GM23338 (cell line): ENCODE measurements at regions not wholly inside any gene's neighbourhood (a gene's known extent, or its start where the extent isn't known, plus 50 kb on each side); places are given as distances from the start of the nearest gene placed in this dataset.

Experiments
- ATAC-seq: fragments of 200-7000 bp; cut with Tn5 transposase; 3 replicates; pipeline ENCODE4 v1.9.1; 2020
- DNase-seq: peaks from one replicate; pipeline ENCODE4 v3.0.0-alpha.2; 2015; ENCODE audit warnings: low spot score
- H2AFZ ChIP-seq: fragments of 200-600 bp; sonication (generic); 2 replicates; pipeline ENCODE4 v1.8.0; 2016; ENCODE audit warnings: antibody characterized with exemption, mild to moderate bottlenecking, moderate library complexity
- H3F3A ChIP-seq: fragments of 200-600 bp; sonication (generic); replicated peaks from 2 replicates; pipeline ENCODE4 v1.8.0; 2017; ENCODE audit warnings: antibody characterized with exemption, mixed run types, low read depth
- H3K27ac ChIP-seq: fragments of 200-600 bp; sonication (generic); 2 replicates; pipeline ENCODE4 v1.6.1; 2016; ENCODE audit warnings: low read depth
- H3K27me3 ChIP-seq: fragments of 200-600 bp; sonication (generic); 2 replicates; pipeline ENCODE4 v1.8.0; 2016; ENCODE audit warnings: mild to moderate bottlenecking, mixed run types, moderate library complexity; ENCODE audit not compliant: insufficient read depth
- H3K36me3 ChIP-seq: fragments of 200-600 bp; sonication (generic); 2 replicates; pipeline ENCODE4 v1.8.0; 2016; ENCODE audit warnings: mild to moderate bottlenecking; ENCODE audit not compliant: insufficient read depth
- H3K4me1 ChIP-seq: fragments of 200-600 bp; sonication (generic); 2 replicates; pipeline ENCODE4 v1.8.0; 2016; ENCODE audit warnings: mild to moderate bottlenecking, moderate library complexity; ENCODE audit not compliant: insufficient read depth
- H3K4me2 ChIP-seq: fragments of 200-600 bp; sonication (generic); 2 replicates; pipeline ENCODE4 v1.7.1; 2017; ENCODE audit warnings: mixed run types
- H3K4me3 ChIP-seq: fragments of 200-600 bp; sonication (generic); 2 replicates; pipeline ENCODE4 v1.6.1; 2016; ENCODE audit warnings: mixed run types
- H3K79me2 ChIP-seq: fragments of 200-600 bp; sonication (generic); replicated peaks from 2 replicates; pipeline ENCODE4 v1.8.0; 2017; ENCODE audit warnings: mild to moderate bottlenecking; ENCODE audit not compliant: insufficient read depth
- H3K9me2 ChIP-seq: fragments of 200-600 bp; sonication (generic); 2 replicates; pipeline ENCODE4 v1.8.0; 2017; ENCODE audit not compliant: insufficient read depth
- H4K20me1 ChIP-seq: fragments of 200-600 bp; sonication (generic); replicated peaks from 2 replicates; pipeline ENCODE4 v1.8.0; 2017; ENCODE audit warnings: mild to moderate bottlenecking; ENCODE audit not compliant: insufficient read depth
- H3K27ac Mint-ChIP-seq: 2 replicates; pipeline ENCODE4 v1.8.0; 2020; ENCODE audit warnings: inconsistent platforms, mild to moderate bottlenecking, moderate library complexity, mixed read lengths
- H3K27me3 Mint-ChIP-seq: 3 replicates; pipeline ENCODE4 v1.8.0; 2022; ENCODE audit warnings: low read depth, mild to moderate bottlenecking, moderate library complexity, mixed read lengths, inconsistent platforms; ENCODE audit not compliant: insufficient read depth, poor library complexity
- H3K36me3 Mint-ChIP-seq: 3 replicates; pipeline ENCODE4 v1.8.0; 2021; ENCODE audit warnings: low read depth, mild to moderate bottlenecking, inconsistent platforms, moderate library complexity, mixed read lengths
- H3K4me1 Mint-ChIP-seq: 3 replicates; pipeline ENCODE4 v1.8.0; 2020; ENCODE audit warnings: mild to moderate bottlenecking, inconsistent platforms, mixed read lengths
- H3K4me3 Mint-ChIP-seq: 3 replicates; pipeline ENCODE4 v1.8.0; 2021; ENCODE audit warnings: moderate library complexity, mild to moderate bottlenecking, inconsistent platforms, mixed read lengths
- H3K9me3 Mint-ChIP-seq: 3 replicates; pipeline ENCODE4 v1.8.0; 2020; ENCODE audit warnings: moderate library complexity, mild to moderate bottlenecking, inconsistent platforms, mixed read lengths
- ETS1 ChIP-seq: IDR thresholded peaks from 2 replicates; pipeline ENCODE4 v1.6.1; 2016; ENCODE audit warnings: antibody characterized with exemption
- EZH2phosphoT487 ChIP-seq: fragments of 200-600 bp; sonication (generic); IDR thresholded peaks from one replicate; pipeline ENCODE4 v1.8.1; 2018; ENCODE audit warnings: antibody characterized with exemption; ENCODE audit not compliant: unreplicated experiment
- NANOG ChIP-seq: IDR thresholded peaks from 2 replicates; pipeline ENCODE4 v1.6.1; 2016; ENCODE audit warnings: antibody characterized with exemption, borderline replicate concordance
- POLR2AphosphoS5 ChIP-seq: IDR thresholded peaks from 2 replicates; pipeline ENCODE4 v1.6.1; 2016; ENCODE audit warnings: antibody characterized with exemption, low read depth
- REST ChIP-seq: IDR thresholded peaks from one replicate; pipeline ENCODE4 v1.6.1; 2018; ENCODE audit warnings: antibody characterized with exemption; ENCODE audit not compliant: unreplicated experiment
- STAT1 ChIP-seq: IDR thresholded peaks from one replicate; pipeline ENCODE4 v1.6.1; 2016; ENCODE audit warnings: antibody characterized with exemption; ENCODE audit not compliant: unreplicated experiment
- ZNF114 ChIP-seq: fragments of 250-450 bp; sonication (Bioruptor Pico); IDR thresholded peaks from 2 replicates; pipeline ENCODE4 v1.5.0; 2020; ENCODE audit warnings: mild to moderate bottlenecking, moderate library complexity
- ZNF462 ChIP-seq: fragments of 250-450 bp; sonication (Bioruptor Pico); IDR thresholded peaks from 2 replicates; pipeline ENCODE4 v1.5.0; 2020; ENCODE audit warnings: mild to moderate bottlenecking, moderate library complexity

- TF ChIP-seq ETS1 (no peak), EZH2phosphoT487 (no peak), NANOG (no peak), ZNF114 (CRISPR knock-in tag) (no peak), REST (no peak)
Measured at GRCh38 chr10:131743190-131744151, 157.3 kb upstream of the PPP2R2D start (continued).

- no peak for ATAC-seq
- Histone ChIP-seq H3K4me3 (no peak overlapping the region), H2AFZ (no peak overlapping the region; the same call in 1 of the 2 replicates), H3K9me2 (no peaks in the 10 kb centered on the region), H3K4me1 (no peaks in the 10 kb centered on the region), H3K36me3 (no peaks in the 10 kb centered on the region), H3F3A (no peaks in the 10 kb centered on the region), H3K79me2 (no peaks in the 10 kb centered on the region), H3K27ac (no peak overlapping the region), H4K20me1 (no peaks in the 10 kb centered on the region), H3K4me2 (no peak overlapping the region), H3K27me3 (no peaks in the 10 kb centered on the region)
- Mint-ChIP-seq H3K4me1 (peaks cover 26% of the 10 kb centered on the region), H3K27me3 (peaks cover 5% of the 10 kb centered on the region), H3K4me3 (no peak overlapping the region; the same call in 2 of the 3 replicates), H3K36me3 (no peaks in the 10 kb centered on the region; the same call in 2 of the 3 replicates), H3K27ac (no peak overlapping the region), H3K9me3 (no peaks in the 10 kb centered on the region)
- no peak for DNase-seq
- no peak for TF ChIP-seq REST
- no peak for TF ChIP-seq POLR2AphosphoS5
- no peak for TF ChIP-seq STAT1
- no peak for TF ChIP-seq ZNF462 (CRISPR knock-in tag)
Measured at GRCh38 chr10:131744346-131744745, 156.5 kb upstream of the PPP2R2D start.
